ENCODE measurements at regions not wholly inside any gene's neighbourhood (a gene's known extent, or its start where the extent isn't known, plus 50 kb on each side); places are given as distances from the start of the nearest gene placed in this dataset.

- TF ChIP-seq, protein P1, sequence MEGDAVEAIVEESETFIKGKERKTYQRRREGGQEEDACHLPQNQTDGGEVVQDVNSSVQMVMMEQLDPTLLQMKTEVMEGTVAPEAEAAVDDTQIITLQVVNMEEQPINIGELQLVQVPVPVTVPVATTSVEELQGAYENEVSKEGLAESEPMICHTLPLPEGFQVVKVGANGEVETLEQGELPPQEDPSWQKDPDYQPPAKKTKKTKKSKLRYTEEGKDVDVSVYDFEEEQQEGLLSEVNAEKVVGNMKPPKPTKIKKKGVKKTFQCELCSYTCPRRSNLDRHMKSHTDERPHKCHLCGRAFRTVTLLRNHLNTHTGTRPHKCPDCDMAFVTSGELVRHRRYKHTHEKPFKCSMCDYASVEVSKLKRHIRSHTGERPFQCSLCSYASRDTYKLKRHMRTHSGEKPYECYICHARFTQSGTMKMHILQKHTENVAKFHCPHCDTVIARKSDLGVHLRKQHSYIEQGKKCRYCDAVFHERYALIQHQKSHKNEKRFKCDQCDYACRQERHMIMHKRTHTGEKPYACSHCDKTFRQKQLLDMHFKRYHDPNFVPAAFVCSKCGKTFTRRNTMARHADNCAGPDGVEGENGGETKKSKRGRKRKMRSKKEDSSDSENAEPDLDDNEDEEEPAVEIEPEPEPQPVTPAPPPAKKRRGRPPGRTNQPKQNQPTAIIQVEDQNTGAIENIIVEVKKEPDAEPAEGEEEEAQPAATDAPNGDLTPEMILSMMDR (IDR thresholded peaks at IDR 0.05): no peak
- TF ChIP-seq POLR2A (IDR thresholded peaks at IDR 0.05): no peak
These were observed 151.4 kb upstream of the TMCC3 start for GRCh38 chr12:94801745-94802144.
